Effector memory CD4-positive, alpha-beta T cell (primary cell): ENCODE measurements at regions not wholly inside any gene's neighbourhood (a gene's known extent, or its start where the extent isn't known, plus 50 kb on each side); places are given as distances from the start of the nearest gene placed in this dataset.
"Not testable (repeated sequence)": the region's sequence is repeated elsewhere in the genome, so short reads cannot be mapped to it uniquely, and the experiment has no call there.

Experiments used
- DNase-seq, 3 donors: peaks; one replicate each; pipeline ENCODE4 v3.0.0-alpha.2; 2020
- H3K27ac ChIP-seq: 2 replicates; pipeline ENCODE4 v1.7.0; 2013; ENCODE audit warnings: mild to moderate bottlenecking, low read length, moderate library complexity; ENCODE audit not compliant: insufficient read depth, poor library complexity, severe bottlenecking
- H3K27me3 ChIP-seq: replicated peaks from 2 replicates; pipeline ENCODE4 v1.7.0; 2013; ENCODE audit warnings: mild to moderate bottlenecking, low read length; ENCODE audit not compliant: insufficient read depth, control insufficient read depth, poor library complexity, severe bottlenecking
- H3K36me3 ChIP-seq: 2 replicates; pipeline ENCODE4 v1.7.0; 2013; ENCODE audit warnings: mild to moderate bottlenecking, low read length, moderate library complexity; ENCODE audit not compliant: control insufficient read depth, insufficient read depth
- H3K4me1 ChIP-seq: 2 replicates; pipeline ENCODE4 v1.7.0; 2013; ENCODE audit warnings: low read length, mild to moderate bottlenecking; ENCODE audit not compliant: control insufficient read depth, insufficient read depth, poor library complexity, severe bottlenecking
- H3K4me3 ChIP-seq: 2 replicates; pipeline ENCODE4 v1.7.0; 2013; ENCODE audit warnings: low read length, low read depth, mild to moderate bottlenecking; ENCODE audit not compliant: insufficient read depth, poor library complexity, severe bottlenecking
- H3K9me3 ChIP-seq: 2 replicates; pipeline ENCODE4 v1.7.0; 2013; ENCODE audit warnings: mild to moderate bottlenecking, low read length, moderate library complexity; ENCODE audit not compliant: control insufficient read depth

GRCh38 chr9:7491641-7492040, 307.9 kb downstream of the DMAC1 start:
- no peak overlapping the region for H3K4me3 ChIP-seq
- no peaks in the 10 kb centered on the region for H3K27me3 ChIP-seq
- no peaks in the 10 kb centered on the region for H3K36me3 ChIP-seq

GRCh38 chr9:7490317-7491108, 309.1 kb downstream of the DMAC1 start:
- Histone ChIP-seq H3K4me1 (no peaks in the 10 kb centered on the region), H3K9me3 (no peaks in the 10 kb centered on the region), H3K4me3 (no peak overlapping the region), H3K27me3 (no peaks in the 10 kb centered on the region), H3K36me3 (no peaks in the 10 kb centered on the region), H3K27ac (no peak overlapping the region)
- DNase-seq, result no peak

More at GRCh38 chr9:7491641-7492040, 307.9 kb downstream of the DMAC1 start:
- Histone ChIP-seq H3K4me1 (no peaks in the 10 kb centered on the region), H3K27ac (no peak overlapping the region), H3K9me3 (no peaks in the 10 kb centered on the region)
- no peak for DNase-seq

- Histone ChIP-seq H3K9me3 (no peaks in the 10 kb centered on the region), H3K4me1 (no peaks in the 10 kb centered on the region), H3K27me3 (no peaks in the 10 kb centered on the region), H3K36me3 (no peaks in the 10 kb centered on the region), H3K27ac (no peak overlapping the region), H3K4me3 (no peak overlapping the region)
- DNase-seq, result no peak
Measured at GRCh38 chr9:7489036-7489435, 310.5 kb downstream of the DMAC1 start.

- DNase-seq, H3K4me1 ChIP-seq, H3K4me3 ChIP-seq, H3K27ac ChIP-seq, H3K9me3 ChIP-seq, H3K27me3 ChIP-seq, H3K36me3 ChIP-seq: not testable (repeated sequence)
Measured at GRCh38 chr9:7484014-7484413, 315.6 kb downstream of the DMAC1 start.

- DNase-seq, result no peak
- H3K27ac ChIP-seq, result no peak overlapping the region
- no peaks in the 10 kb centered on the region for H3K27me3 ChIP-seq
- H3K4me1 ChIP-seq, result no peaks in the 10 kb centered on the region
- no peaks in the 10 kb centered on the region for H3K9me3 ChIP-seq
- no peak overlapping the region for H3K4me3 ChIP-seq
- no peaks in the 10 kb centered on the region for H3K36me3 ChIP-seq
Measured at GRCh38 chr9:7481570-7481969, 318.0 kb downstream of the DMAC1 start.

GRCh38 chr9:7479300-7479699, 320.3 kb downstream of the DMAC1 start:
- Histone ChIP-seq H3K27me3 (no peaks in the 10 kb centered on the region), H3K27ac (no peak overlapping the region), H3K9me3 (no peaks in the 10 kb centered on the region), H3K36me3 (no peaks in the 10 kb centered on the region), H3K4me3 (no peak overlapping the region), H3K4me1 (no peaks in the 10 kb centered on the region)
- no peak for DNase-seq

- no peak overlapping the region for H3K4me3 ChIP-seq
- H3K9me3 ChIP-seq, result no peaks in the 10 kb centered on the region
- no peak for DNase-seq
- H3K27me3 ChIP-seq, result no peaks in the 10 kb centered on the region
- H3K27ac ChIP-seq, result no peak overlapping the region
- no peaks in the 10 kb centered on the region for H3K36me3 ChIP-seq
- no peaks in the 10 kb centered on the region for H3K4me1 ChIP-seq
Measured at GRCh38 chr9:7478646-7479045, 320.9 kb downstream of the DMAC1 start.

- Histone ChIP-seq H3K27me3 (no peaks in the 10 kb centered on the region), H3K9me3 (no peaks in the 10 kb centered on the region), H3K36me3 (no peaks in the 10 kb centered on the region), H3K4me3 (no peak overlapping the region), H3K27ac (no peak overlapping the region), H3K4me1 (no peaks in the 10 kb centered on the region)
- no peak for DNase-seq
Measured at GRCh38 chr9:7467186-7467585, 332.4 kb downstream of the DMAC1 start.

GRCh38 chr9:7461791-7462190, 337.8 kb downstream of the DMAC1 start:
- H3K9me3 ChIP-seq, result no peaks in the 10 kb centered on the region
- H3K27me3 ChIP-seq, result no peaks in the 10 kb centered on the region
- DNase-seq, result no peak
- no peak overlapping the region for H3K4me3 ChIP-seq
- no peak overlapping the region for H3K27ac ChIP-seq
- no peaks in the 10 kb centered on the region for H3K36me3 ChIP-seq
- no peaks in the 10 kb centered on the region for H3K4me1 ChIP-seq

- no peaks in the 10 kb centered on the region for H3K27me3 ChIP-seq
Measured at GRCh38 chr9:7456793-7457530, 342.6 kb downstream of the DMAC1 start.

More at GRCh38 chr9:7456793-7457530, 342.6 kb downstream of the DMAC1 start:
- no peak for DNase-seq
- no peak overlapping the region for H3K27ac ChIP-seq
- no peaks in the 10 kb centered on the region for H3K4me1 ChIP-seq
- no peaks in the 10 kb centered on the region for H3K36me3 ChIP-seq
- H3K9me3 ChIP-seq, result no peaks in the 10 kb centered on the region
- H3K4me3 ChIP-seq, result no peak overlapping the region
